ENCODE measurements at regions not wholly inside any gene's neighbourhood (a gene's known extent, or its start where the extent isn't known, plus 50 kb on each side); places are given as distances from the start of the nearest gene placed in this dataset.

DNA sequence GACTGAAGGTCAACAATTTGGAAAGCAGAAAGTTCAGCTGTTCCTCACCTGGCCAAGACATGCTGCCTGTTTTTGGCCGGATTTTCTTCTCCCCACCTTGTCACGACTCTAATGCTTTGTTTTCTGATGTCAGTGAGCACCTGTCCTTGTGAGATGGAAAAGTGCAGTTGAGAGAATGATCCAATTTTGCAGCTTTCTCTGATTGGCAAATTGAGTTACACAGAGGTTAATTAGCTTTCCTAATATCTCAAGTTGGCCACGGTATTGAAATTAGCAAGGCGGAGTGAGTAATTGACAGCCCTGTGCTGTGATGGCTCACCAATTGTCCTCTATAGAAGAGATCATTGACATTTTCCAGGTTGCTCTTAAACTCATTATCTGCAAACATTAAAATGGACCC lies 126.8 kb upstream of the VCX3A start:
- TF ChIP-seq POLR2A (IDR thresholded peaks at IDR 0.05; ENCODE audit: low read length), result no peak
- no peak for TF ChIP-seq GATA1 (IDR thresholded peaks at IDR 0.05; ENCODE audit: low read depth, low read length)
